WTC11 (cell line): ENCODE measurements at regions not wholly inside any gene's neighbourhood (a gene's known extent, or its start where the extent isn't known, plus 50 kb on each side); places are given as distances from the start of the nearest gene placed in this dataset.

Experiments used
- ATAC-seq: fragments of 200-7000 bp; cut with Tn5 transposase; 2 replicates; pipeline ENCODE4 v1.10.0; 2021; ENCODE audit warnings: mild to moderate bottlenecking, moderate library complexity
- CTCF ChIA-PET: fragments of 300-600 bp; sonication (Branson Sonifier 250); formaldehyde crosslinking; loops from one replicate; lab custom pipeline; 2021; ENCODE audit warnings: antibody characterized with exemption; lab: Charles Lee
- POLR2A ChIA-PET: fragments of 350-600 bp; sonication (Branson Sonifier 250); formaldehyde crosslinking; loops from one replicate; lab custom pipeline; 2021; ENCODE audit warnings: antibody characterized with exemption; lab: Charles Lee
- DNase-seq: peaks from one replicate; pipeline ENCODE4 v3.0.0; 2021; ENCODE audit warnings: low spot score
- H3K27ac Mint-ChIP-seq: 2 replicates; pipeline ENCODE4 v1.8.0; 2021; ENCODE audit warnings: mixed read lengths
- H3K27me3 Mint-ChIP-seq: 2 replicates; pipeline ENCODE4 v1.8.0; 2021; ENCODE audit warnings: low read depth, mild to moderate bottlenecking, moderate library complexity, mixed read lengths
- H3K36me3 Mint-ChIP-seq: 2 replicates; pipeline ENCODE4 v1.8.0; 2021; ENCODE audit warnings: mixed read lengths
- H3K4me1 Mint-ChIP-seq: 2 replicates; pipeline ENCODE4 v1.8.0; 2022; ENCODE audit warnings: mixed read lengths
- H3K4me3 Mint-ChIP-seq: 2 replicates; pipeline ENCODE4 v1.8.0; 2021; ENCODE audit warnings: mild to moderate bottlenecking, moderate library complexity, mixed read lengths
- H3K9me3 Mint-ChIP-seq: 2 replicates; pipeline ENCODE4 v1.8.0; 2021; ENCODE audit warnings: mixed read lengths
- CTCF ChIP-seq: fragments of 200-600 bp; IDR thresholded peaks from 2 replicates; pipeline ENCODE4 v1.8.0; 2022; ENCODE audit warnings: antibody characterized with exemption
- FOXK1 ChIP-seq: sonication (generic); formaldehyde crosslinking; IDR thresholded peaks from 2 replicates; pipeline ENCODE4 v1.8.0; 2022; ENCODE audit warnings: mild to moderate bottlenecking, moderate library complexity, missing genetic modification reagents
- HMGA2 ChIP-seq: fragments of 250-450 bp; sonication (Bioruptor Pico); IDR thresholded peaks from 2 replicates; pipeline ENCODE4 v1.4.0; 2021; ENCODE audit warnings: mild to moderate bottlenecking, moderate library complexity
- IRF2 ChIP-seq: sonication (generic); formaldehyde crosslinking; IDR thresholded peaks from 2 replicates; pipeline ENCODE4 v1.8.0; 2022; ENCODE audit warnings: low read depth, missing genetic modification reagents, borderline replicate concordance
- NR1H2 ChIP-seq: sonication (generic); formaldehyde crosslinking; IDR thresholded peaks from 2 replicates; pipeline ENCODE4 v1.9.0; 2021; ENCODE audit warnings: mild to moderate bottlenecking, moderate library complexity, missing genetic modification reagents
- NR2C2 ChIP-seq: sonication (generic); formaldehyde crosslinking; IDR thresholded peaks from 2 replicates; pipeline ENCODE4 v1.8.0; 2022; ENCODE audit warnings: mild to moderate bottlenecking, missing genetic modification reagents
- NR3C1 ChIP-seq: sonication (generic); formaldehyde crosslinking; conservative IDR thresholded peaks from 2 replicates; pipeline ENCODE4 v1.8.1; 2023; ENCODE audit warnings: low read depth, mild to moderate bottlenecking, missing genetic modification reagents
- PRDM15 ChIP-seq: sonication (generic); formaldehyde crosslinking; IDR thresholded peaks from 2 replicates; pipeline ENCODE4 v1.8.0; 2022; ENCODE audit warnings: missing genetic modification reagents
- SOX15 ChIP-seq: fragments of 250-450 bp; sonication (Bioruptor Pico); IDR thresholded peaks from 2 replicates; pipeline ENCODE4 v1.9.0; 2021; ENCODE audit warnings: mild to moderate bottlenecking
- SP1 ChIP-seq: sonication (generic); formaldehyde crosslinking; conservative IDR thresholded peaks from 2 replicates; pipeline ENCODE4 v1.8.1; 2022; ENCODE audit warnings: missing genetic modification reagents
- STAT6 ChIP-seq: sonication (generic); formaldehyde crosslinking; conservative IDR thresholded peaks from 2 replicates; pipeline ENCODE4 v1.8.1; 2023; ENCODE audit warnings: mild to moderate bottlenecking, low read depth, missing genetic modification reagents, moderate library complexity
- TEAD4 ChIP-seq: sonication (generic); formaldehyde crosslinking; IDR thresholded peaks from 2 replicates; pipeline ENCODE4 v1.8.0; 2022; ENCODE audit warnings: mild to moderate bottlenecking, missing genetic modification reagents
- ZMAT4 ChIP-seq: fragments of 250-450 bp; sonication (Bioruptor Pico); IDR thresholded peaks from 2 replicates; pipeline ENCODE4 v1.9.0; 2021; ENCODE audit warnings: mild to moderate bottlenecking
- ZNF138 ChIP-seq: sonication (generic); formaldehyde crosslinking; conservative IDR thresholded peaks from 2 replicates; pipeline ENCODE4 v1.8.1; 2022; ENCODE audit warnings: mild to moderate bottlenecking, moderate library complexity, missing genetic modification reagents
- ZNF423 ChIP-seq: fragments of 250-450 bp; sonication (Bioruptor Pico); IDR thresholded peaks from 2 replicates; pipeline ENCODE4 v2.1.2; 2022; ENCODE audit warnings: mild to moderate bottlenecking, moderate library complexity
- TF ChIP-seq, protein P1 (sequence below): fragments of 250-450 bp; sonication (Bioruptor Pico); IDR thresholded peaks from 2 replicates; pipeline ENCODE4 v1.9.0; 2021; ENCODE audit warnings: moderate library complexity, mild to moderate bottlenecking, inconsistent platforms, borderline replicate concordance

GRCh38 chr1:22224631-22225030, 81.7 kb upstream of the WNT4 start (continued):
- TF ChIP-seq HMGA2: no peak
- no peak for TF ChIP-seq PRDM15
- TF ChIP-seq STAT6 (CRISPR knock-in tag): no peak

DNA sequence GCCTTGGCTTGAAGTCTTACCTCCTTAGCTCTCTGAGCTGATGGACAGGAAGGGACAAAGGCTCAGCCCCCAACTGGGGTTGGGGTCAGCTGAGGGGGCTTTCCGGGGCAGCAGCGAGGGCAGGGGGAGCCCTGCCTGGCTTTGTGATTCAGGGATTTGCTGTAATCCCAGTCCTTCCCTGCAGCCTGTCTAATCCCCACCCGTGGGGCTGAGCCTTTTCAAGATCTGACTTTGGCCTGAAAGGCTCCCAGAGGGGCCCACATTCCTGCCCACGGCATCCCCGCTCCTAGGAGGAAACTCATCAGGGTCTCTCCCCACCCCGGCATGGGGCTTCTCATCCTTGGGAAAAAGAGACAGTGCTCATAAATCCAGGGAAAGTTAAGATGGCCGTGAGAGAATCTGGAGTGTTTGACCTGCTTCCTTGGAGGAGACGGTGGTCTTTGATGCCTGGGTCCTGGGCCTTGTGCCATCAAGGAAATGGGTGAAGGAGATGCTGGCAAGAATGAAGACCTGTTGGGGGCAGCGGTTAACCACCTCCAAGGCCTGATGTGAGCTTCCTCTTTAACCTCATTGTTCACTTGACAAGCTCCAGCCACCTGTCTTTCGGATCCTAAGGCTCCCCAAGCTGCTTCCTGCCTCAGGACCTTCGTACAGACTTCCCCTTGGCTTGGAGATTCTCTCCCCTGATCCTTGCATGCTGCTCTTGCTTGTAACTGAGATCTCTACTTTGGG, 83.1 kb upstream of the WNT4 start:
- DNase-seq (peak; percentile 33), ATAC-seq (peak; percentile 76)
- Mint-ChIP-seq H3K4me1 (peaks cover 8% of the 10 kb centered on the region), H3K9me3 (peaks cover 9% of the 10 kb centered on the region), H3K36me3 (no peaks in the 10 kb centered on the region), H3K27me3 (no peaks in the 10 kb centered on the region), H3K4me3 (no peak overlapping the region), H3K27ac (no peak overlapping the region; the same call in 1 of the 2 replicates)
- CTCF ChIA-PET: interaction anchor here (0.5 to 1.8 kb wide), 15 partner anchors 8 to 190 kb away, joined by 3 to 25 read pairs (median 3); no protein-coding TSS in a partner anchor
- POLR2A ChIA-PET: no interaction called here
- TF ChIP-seq ZNF423 (CRISPR knock-in tag) (peak; percentile 63), TEAD4 (CRISPR knock-in tag) (no peak)

DNA sequence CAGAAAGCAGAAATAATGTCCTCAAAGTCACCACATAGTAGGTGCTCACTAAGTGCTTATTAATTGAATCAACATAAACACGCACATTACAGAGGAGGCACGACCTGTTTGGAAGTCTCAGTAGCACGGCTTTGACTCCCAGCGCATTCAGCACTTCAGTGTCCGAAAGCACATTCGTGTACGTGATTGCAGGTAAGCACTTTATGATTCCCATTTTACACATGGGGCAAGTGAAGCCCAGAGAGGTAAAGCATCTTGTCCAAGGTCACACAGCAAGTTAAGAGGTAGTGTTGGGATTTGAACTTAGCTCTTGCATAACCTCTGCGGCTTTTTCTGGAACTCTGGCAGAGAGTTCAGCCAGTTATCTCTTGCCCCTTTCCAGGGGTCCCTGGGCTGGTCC, 85.2 kb upstream of the WNT4 start:
- no peak overlapping the region for H3K4me3 Mint-ChIP-seq
- peaks cover 9% of the 10 kb centered on the region for H3K9me3 Mint-ChIP-seq
- ChIA-PET POLR2A (no interaction called here), CTCF (no interaction called here)
- no peak for ATAC-seq
- TF ChIP-seq NR1H2 (CRISPR knock-in tag) (no peak), ZNF138 (CRISPR knock-in tag) (no peak), NR3C1 (CRISPR knock-in tag) (no peak), STAT6 (CRISPR knock-in tag) (no peak), NR2C2 (no peak), FOXK1 (CRISPR knock-in tag) (no peak), ZMAT4 (CRISPR knock-in tag) (no peak), SP1 (CRISPR knock-in tag) (no peak), IRF2 (CRISPR knock-in tag) (no peak), CTCF (no peak), SOX15 (CRISPR knock-in tag) (no peak)
- TF ChIP-seq, protein P1, sequence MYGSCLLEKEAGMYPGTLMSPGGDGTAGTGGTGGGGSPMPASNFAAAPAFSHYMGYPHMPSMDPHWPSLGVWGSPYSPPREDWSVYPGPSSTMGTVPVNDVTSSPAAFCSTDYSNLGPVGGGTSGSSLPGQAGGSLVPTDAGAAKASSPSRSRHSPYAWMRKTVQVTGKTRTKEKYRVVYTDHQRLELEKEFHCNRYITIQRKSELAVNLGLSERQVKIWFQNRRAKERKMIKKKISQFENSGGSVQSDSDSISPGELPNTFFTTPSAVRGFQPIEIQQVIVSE: no peak
- DNase-seq: no peak
- H3K4me1 Mint-ChIP-seq: peaks cover 8% of the 10 kb centered on the region
- H3K27ac Mint-ChIP-seq: no peak overlapping the region
- no peaks in the 10 kb centered on the region for H3K27me3 Mint-ChIP-seq
- no peaks in the 10 kb centered on the region for H3K36me3 Mint-ChIP-seq
